ENCODE measurements at regions not wholly inside any gene's neighbourhood (a gene's known extent, or its start where the extent isn't known, plus 50 kb on each side); places are given as distances from the start of the nearest gene placed in this dataset.

DNA sequence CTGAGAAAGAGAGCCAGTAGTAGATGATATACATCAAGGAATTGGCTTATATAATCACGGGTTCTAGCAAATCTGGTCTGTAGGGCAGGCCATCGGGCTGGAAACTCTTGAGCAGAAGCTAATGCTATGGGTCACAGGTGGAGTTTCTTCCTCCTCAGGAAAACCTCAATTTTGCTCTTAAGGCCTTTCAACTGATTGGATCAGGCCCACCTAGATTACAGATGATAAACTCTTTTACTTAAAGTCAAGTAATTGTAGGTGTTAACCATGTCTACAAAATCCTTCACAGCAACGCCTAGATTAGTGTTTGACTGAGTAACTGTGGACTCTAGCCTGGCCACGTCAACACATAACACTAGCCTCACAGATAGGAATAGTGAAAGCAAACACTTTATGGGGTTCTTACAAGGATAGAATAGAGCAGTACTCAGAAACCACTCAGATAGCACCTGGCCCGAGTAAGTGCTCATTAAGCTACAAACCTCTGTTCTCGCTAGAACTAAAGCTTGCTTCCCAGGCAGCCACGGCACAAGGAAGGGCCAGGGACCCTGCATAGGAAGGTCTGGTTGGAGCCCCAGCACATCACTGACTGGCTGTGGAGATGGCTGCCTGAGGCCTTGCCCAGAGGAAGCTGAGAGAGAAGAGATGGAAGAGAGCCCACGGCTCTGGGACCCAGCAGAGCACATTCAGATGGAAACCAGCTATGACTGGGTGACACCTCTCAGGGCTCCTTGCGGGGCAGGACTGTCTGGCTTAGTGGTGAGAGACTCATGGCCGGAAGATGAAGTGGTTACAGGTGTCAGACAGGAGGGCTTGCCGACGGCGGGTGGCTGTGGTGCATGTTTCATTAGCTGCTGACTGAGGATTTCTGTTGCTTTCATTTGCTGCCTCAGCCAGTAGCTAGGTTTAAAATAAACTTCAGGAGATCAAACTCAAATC lies 202.5 kb upstream of the TLE3 start:
- Mint-ChIP-seq H3K27ac (no peak overlapping the region), H3K9me3 (no peaks in the 10 kb centered on the region), H3K4me3 (no peak overlapping the region), H3K27me3 (no peaks in the 10 kb centered on the region), H3K4me1 (ENCODE audit: low read depth) (peaks cover 15% of the 10 kb centered on the region), H3K36me3 (no peaks in the 10 kb centered on the region)
- CTCF ChIA-PET = interaction anchor here (0.6 to 1.3 kb wide), 5 partner anchors 41 to 1916 kb away, joined by 3 to 9 read pairs (median 3); no protein-coding TSS in a partner anchor
- intact Hi-C loops (cut with micrococcal nuclease) = loop anchor here (2.0 to 5.0 kb wide), 4 partner anchors 41 to 543 kb away; no protein-coding TSS in a partner anchor
- POLR2A ChIA-PET = interaction anchor here (0.6 to 2.0 kb wide), 8 partner anchors 22 to 667 kb away, joined by 3 to 12 read pairs (median 5); no protein-coding TSS in a partner anchor
- peak; percentile 90 for DNase-seq

- DNase-seq = no peak
- CTCF ChIA-PET = no interaction called here
- POLR2A ChIA-PET = no interaction called here
- Mint-ChIP-seq H3K27ac (no peak overlapping the region), H3K9me3 (peaks cover 2% of the 10 kb centered on the region), H3K4me3 (no peak overlapping the region), H3K36me3 (no peaks in the 10 kb centered on the region), H3K27me3 (no peaks in the 10 kb centered on the region), H3K4me1 (ENCODE audit: low read depth) (peaks cover 15% of the 10 kb centered on the region)
- intact Hi-C loops (cut with micrococcal nuclease) = no loop called here
Measured at GRCh38 chr15:70297465-70298058, 199.8 kb upstream of the TLE3 start.

GRCh38 chr15:70294731-70295305 lies 197.1 kb upstream of the TLE3 start:
- Mint-ChIP-seq H3K4me1 (ENCODE audit: low read depth) (no peaks in the 10 kb centered on the region), H3K9me3 (peaks cover 2% of the 10 kb centered on the region), H3K27me3 (no peaks in the 10 kb centered on the region), H3K4me3 (no peak overlapping the region), H3K36me3 (no peaks in the 10 kb centered on the region), H3K27ac (no peak overlapping the region)
- no peak for DNase-seq
- ChIA-PET POLR2A (no interaction called here), CTCF (no interaction called here)
- intact Hi-C loops (cut with micrococcal nuclease) = no loop called here

DNA sequence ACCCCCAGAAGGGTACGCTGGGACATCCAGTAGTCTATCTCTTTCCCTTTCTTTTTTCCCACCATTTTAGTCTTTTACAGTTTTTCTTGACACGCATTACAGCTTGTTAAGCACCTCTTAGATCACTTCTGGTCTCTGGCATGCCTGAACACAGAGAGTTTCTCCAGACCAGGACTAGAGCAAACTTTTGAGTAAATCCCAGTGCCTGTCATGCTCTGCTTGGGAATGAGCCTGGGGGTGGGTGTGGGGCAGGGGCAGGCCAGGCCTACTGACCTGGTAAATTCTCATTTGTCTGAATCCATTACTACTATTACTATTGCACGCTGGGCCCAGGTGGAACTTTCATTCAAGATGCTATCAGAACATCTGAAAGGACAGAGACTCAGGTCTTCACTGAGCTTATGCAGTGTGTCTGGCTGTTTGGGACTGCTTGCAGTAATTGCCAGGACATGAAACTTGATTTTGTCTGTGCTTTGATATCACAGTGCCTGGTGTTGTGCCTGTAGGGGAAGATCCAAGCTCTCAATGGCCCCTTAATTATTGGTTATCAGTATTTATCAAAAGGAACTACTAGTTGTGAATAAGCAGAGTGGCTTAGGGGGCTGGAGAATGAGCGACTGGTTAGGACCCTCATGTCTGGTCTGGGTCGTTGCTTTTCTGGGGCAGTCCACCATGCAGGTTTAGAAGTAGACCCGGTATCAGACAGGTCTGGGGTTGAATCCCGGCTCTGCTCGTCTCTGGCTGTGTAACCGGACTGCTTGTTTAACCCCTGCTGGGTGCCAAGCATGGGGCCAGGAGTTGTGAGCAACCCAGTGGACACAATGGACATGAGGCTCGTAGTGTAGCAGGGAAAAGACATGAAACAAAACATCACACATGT lies 196.1 kb upstream of the TLE3 start:
- H3K27me3 Mint-ChIP-seq = no peaks in the 10 kb centered on the region
- no peaks in the 10 kb centered on the region for H3K36me3 Mint-ChIP-seq
- no peaks in the 10 kb centered on the region for H3K4me1 Mint-ChIP-seq (ENCODE audit: low read depth)
- peaks cover 2% of the 10 kb centered on the region for H3K9me3 Mint-ChIP-seq
- DNase-seq = no peak
- ChIA-PET POLR2A (no interaction called here), CTCF (no interaction called here)
- intact Hi-C loops (cut with micrococcal nuclease) = no loop called here
- no peak overlapping the region for H3K4me3 Mint-ChIP-seq
- no peak overlapping the region for H3K27ac Mint-ChIP-seq

GRCh38 chr15:70293138-70293537 lies 195.4 kb upstream of the TLE3 start:
- H3K36me3 Mint-ChIP-seq = no peaks in the 10 kb centered on the region
- ChIA-PET CTCF (no interaction called here), POLR2A (no interaction called here)
- H3K9me3 Mint-ChIP-seq = peaks cover 2% of the 10 kb centered on the region
- intact Hi-C loops (cut with micrococcal nuclease) = no loop called here
- H3K4me1 Mint-ChIP-seq (ENCODE audit: low read depth) = no peaks in the 10 kb centered on the region
- no peak overlapping the region for H3K27ac Mint-ChIP-seq
- H3K27me3 Mint-ChIP-seq = no peaks in the 10 kb centered on the region
- no peak overlapping the region for H3K4me3 Mint-ChIP-seq
- no peak for DNase-seq

GRCh38 chr15:70292076-70292760 lies 194.5 kb upstream of the TLE3 start:
- H3K27ac Mint-ChIP-seq = no peak overlapping the region
- no peak overlapping the region for H3K4me3 Mint-ChIP-seq
- no peaks in the 10 kb centered on the region for H3K27me3 Mint-ChIP-seq
- POLR2A ChIA-PET = no interaction called here
- no peak for DNase-seq
- CTCF ChIA-PET = interaction anchor here (0.6 kb wide), 1 partner anchor 44 kb away, joined by 3 read pairs; no protein-coding TSS in a partner anchor
- H3K36me3 Mint-ChIP-seq = no peaks in the 10 kb centered on the region
- no peaks in the 10 kb centered on the region for H3K4me1 Mint-ChIP-seq (ENCODE audit: low read depth)
- H3K9me3 Mint-ChIP-seq = peaks cover 2% of the 10 kb centered on the region
- intact Hi-C loops (cut with micrococcal nuclease) = no loop called here

DNA sequence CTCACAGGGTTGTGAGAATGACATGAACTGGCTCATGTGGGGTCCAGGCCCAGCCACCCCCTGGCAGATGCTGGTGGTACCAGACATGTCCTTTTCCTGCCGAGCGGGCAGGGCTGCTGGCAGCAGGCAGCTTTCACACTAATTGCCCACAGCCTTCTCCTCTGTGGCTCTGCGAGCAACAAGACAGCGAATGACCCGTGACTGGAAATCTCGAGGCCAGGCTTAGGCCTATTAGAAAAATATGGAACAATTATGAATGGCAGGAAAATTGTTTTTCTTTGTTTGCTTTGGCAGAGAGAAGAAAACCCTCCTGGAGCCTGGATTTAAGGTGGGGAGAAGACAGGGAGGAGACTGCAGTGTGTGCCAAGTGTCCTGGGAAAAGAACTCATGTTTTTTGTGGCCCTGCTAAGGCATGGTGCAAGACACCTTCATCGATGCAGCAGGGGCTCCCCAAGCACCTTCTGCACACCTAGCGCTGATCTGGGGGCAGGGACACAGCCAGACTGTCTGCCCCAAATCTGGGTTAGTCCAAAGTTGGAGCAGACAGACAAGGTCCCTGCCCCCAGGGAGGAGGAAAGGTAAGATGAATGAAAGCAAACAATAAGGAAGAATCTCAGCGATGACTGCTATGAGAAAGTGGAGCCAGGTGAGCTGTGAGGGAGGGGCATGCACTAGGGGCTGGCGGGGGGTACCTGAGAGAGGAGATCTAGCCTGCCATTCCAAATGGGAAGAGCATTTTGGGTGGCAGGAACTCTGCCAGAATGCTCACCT lies 193.8 kb upstream of the TLE3 start:
- Mint-ChIP-seq H3K27me3 (no peaks in the 10 kb centered on the region), H3K9me3 (peaks cover 2% of the 10 kb centered on the region), H3K27ac (no peak overlapping the region), H3K36me3 (no peaks in the 10 kb centered on the region), H3K4me3 (no peak overlapping the region), H3K4me1 (ENCODE audit: low read depth) (no peaks in the 10 kb centered on the region)
- ChIA-PET CTCF (interaction anchor here (0.6 kb wide), 1 partner anchor 43 kb away, joined by 3 read pairs; no protein-coding TSS in a partner anchor), POLR2A (no interaction called here)
- DNase-seq = no peak
- intact Hi-C loops (cut with micrococcal nuclease) = no loop called here

DNA sequence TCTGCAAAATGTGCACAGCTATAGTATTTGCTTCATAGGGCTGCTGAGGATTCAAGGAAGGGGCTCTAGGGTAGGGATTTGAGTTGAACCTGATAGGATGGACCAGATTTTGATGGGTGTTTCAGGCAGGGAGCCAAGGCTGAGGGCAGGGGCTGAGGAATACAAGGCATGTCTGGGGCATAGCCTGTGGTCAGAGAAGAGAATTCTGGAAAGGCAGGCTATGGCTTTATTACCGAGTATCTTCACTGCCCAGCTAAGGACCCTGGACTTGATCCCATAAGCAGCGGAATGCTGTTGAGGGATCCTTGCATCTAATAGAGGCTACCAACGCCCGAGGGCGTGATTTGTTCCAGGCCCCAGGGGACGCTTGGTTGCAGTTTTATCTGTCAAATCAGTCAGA lies 193.0 kb upstream of the TLE3 start:
- ChIA-PET POLR2A (no interaction called here), CTCF (no interaction called here)

DNA sequence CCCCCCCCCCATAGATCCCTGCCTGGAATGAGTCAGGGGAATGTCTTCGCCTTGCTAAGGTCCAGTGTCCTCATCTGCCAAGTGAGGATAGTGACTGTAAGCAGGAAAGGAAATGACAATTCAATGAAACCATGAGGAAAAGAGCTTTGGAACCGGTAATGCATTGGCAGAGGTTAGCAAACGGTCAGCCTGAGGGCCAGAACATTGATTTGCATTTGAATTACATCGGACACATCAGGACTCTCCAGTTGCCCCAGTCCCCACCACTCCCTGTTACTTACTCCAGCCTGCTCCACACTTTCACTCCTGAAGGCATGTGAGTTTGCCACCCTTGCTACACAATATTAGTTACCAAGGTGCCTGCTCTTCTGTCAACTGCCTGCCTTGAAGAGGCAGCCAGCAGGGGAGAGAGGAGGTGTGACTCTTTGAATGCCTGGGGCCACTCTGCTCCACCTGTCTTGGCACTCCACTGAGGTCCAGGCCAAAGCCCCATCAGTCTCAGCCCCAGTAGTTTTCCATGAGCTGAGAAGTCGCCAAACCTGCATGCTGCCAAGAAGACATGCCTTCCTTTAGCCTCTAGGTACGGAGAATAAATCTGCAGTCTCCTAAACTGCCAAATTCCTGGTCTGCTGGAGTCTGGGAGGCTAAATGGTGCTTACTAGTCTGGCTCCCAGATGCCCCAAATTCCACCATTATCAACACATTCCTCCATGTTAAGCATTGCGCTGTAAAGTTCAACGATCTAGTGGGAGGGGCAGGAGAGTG lies 191.7 kb upstream of the TLE3 start:
- POLR2A ChIA-PET = no interaction called here
- Mint-ChIP-seq H3K27me3 (no peaks in the 10 kb centered on the region), H3K27ac (no peak overlapping the region), H3K36me3 (no peaks in the 10 kb centered on the region), H3K4me1 (ENCODE audit: low read depth) (peaks cover 4% of the 10 kb centered on the region), H3K4me3 (no peak overlapping the region), H3K9me3 (peaks cover 2% of the 10 kb centered on the region)
- no peak for DNase-seq
- CTCF ChIA-PET = no interaction called here
- intact Hi-C loops (cut with micrococcal nuclease) = no loop called here

More for the DNA sequence above, 193.0 kb upstream of the TLE3 start:
- no peak overlapping the region for H3K4me3 Mint-ChIP-seq
- intact Hi-C loops (cut with micrococcal nuclease) = no loop called here
- DNase-seq = no peak
- H3K27ac Mint-ChIP-seq = no peak overlapping the region
- no peaks in the 10 kb centered on the region for H3K4me1 Mint-ChIP-seq (ENCODE audit: low read depth)
- H3K9me3 Mint-ChIP-seq = peaks cover 2% of the 10 kb centered on the region
- no peaks in the 10 kb centered on the region for H3K27me3 Mint-ChIP-seq
- H3K36me3 Mint-ChIP-seq = no peaks in the 10 kb centered on the region

- POLR2A ChIA-PET = interaction anchor here (0.6 to 0.8 kb wide), 2 partner anchors 28 to 177 kb away, joined by 3 to 5 read pairs; no protein-coding TSS in a partner anchor
- CTCF ChIA-PET = no interaction called here
- H3K4me3 Mint-ChIP-seq = no peak overlapping the region
- no peak overlapping the region for H3K27ac Mint-ChIP-seq
- intact Hi-C loops (cut with micrococcal nuclease) = no loop called here
- peaks cover 10% of the 10 kb centered on the region for H3K4me1 Mint-ChIP-seq (ENCODE audit: low read depth)
- no peak for DNase-seq
- H3K27me3 Mint-ChIP-seq = no peaks in the 10 kb centered on the region
- no peaks in the 10 kb centered on the region for H3K36me3 Mint-ChIP-seq
- H3K9me3 Mint-ChIP-seq = no peaks in the 10 kb centered on the region
Measured at GRCh38 chr15:70286113-70286806, 188.5 kb upstream of the TLE3 start.
